H1 (cell line): ENCODE measurements at regions not wholly inside any gene's neighbourhood (a gene's known extent, or its start where the extent isn't known, plus 50 kb on each side); places are given as distances from the start of the nearest gene placed in this dataset.

Experiments
- JUN ChIP-seq: IDR thresholded peaks from 2 replicates; pipeline ENCODE4 v1.6.1; 2011; ENCODE audit warnings: low read depth, mild to moderate bottlenecking, improper control_type of control experiment, low read length
- NANOG ChIP-seq: IDR thresholded peaks from 2 replicates; pipeline ENCODE4 v1.6.1; 2011; ENCODE audit warnings: low read length, low read depth, mild to moderate bottlenecking, inconsistent platforms; ENCODE audit not compliant: insufficient read depth, poor library complexity, severe bottlenecking
- POLR2AphosphoS5 ChIP-seq: IDR thresholded peaks from 2 replicates; pipeline ENCODE4 v1.6.1; 2011; ENCODE audit warnings: low read depth, low read length
- POU5F1 ChIP-seq: IDR thresholded peaks from 2 replicates; pipeline ENCODE4 v1.6.1; 2011; ENCODE audit warnings: low read depth, mild to moderate bottlenecking, low read length, moderate library complexity
- RNF2 ChIP-seq: fragments of 200-900, 300-1000 bp; sonication (generic); IDR thresholded peaks from 2 replicates; pipeline ENCODE4 v1.7.1; 2016; ENCODE audit warnings: borderline replicate concordance, low read depth, mild to moderate bottlenecking, antibody characterized with exemption, low read length; ENCODE audit not compliant: poor library complexity, severe bottlenecking; ENCODE audit errors: missing control alignments

DNA sequence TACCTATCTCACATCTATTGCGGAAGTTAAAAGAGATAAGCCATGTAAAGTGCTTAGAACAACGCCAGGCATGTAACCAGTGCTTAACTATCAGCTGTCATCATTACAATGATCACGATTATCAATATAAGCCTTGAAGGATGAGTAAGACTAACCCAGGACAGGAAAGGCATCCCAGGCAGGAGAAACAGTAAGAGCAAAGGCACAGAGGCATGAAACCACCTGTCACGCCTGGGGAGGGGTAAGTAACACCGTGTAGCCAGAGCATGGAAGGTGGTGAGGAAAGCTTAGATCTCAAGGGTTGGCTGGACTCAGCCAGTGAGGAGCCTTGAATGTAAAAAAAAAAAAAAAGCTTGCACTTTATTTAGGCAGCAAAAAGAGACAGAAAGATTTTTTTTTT, 71.7 kb upstream of the NOCT start (continued):
- no peak for TF ChIP-seq RNF2
- no peak for TF ChIP-seq NANOG
- no peak for TF ChIP-seq POU5F1
- TF ChIP-seq JUN, result no peak
- no peak for TF ChIP-seq POLR2AphosphoS5
- TF ChIP-seq, all 59 proteins: peak for 0
